ENCODE measurements at regions not wholly inside any gene's neighbourhood (a gene's known extent, or its start where the extent isn't known, plus 50 kb on each side); places are given as distances from the start of the nearest gene placed in this dataset.

GRCh38 chr3:30538791-30539190 is 67.6 kb upstream of the TGFBR2 start:
- TF ChIP-seq CTCF (IDR thresholded peaks at IDR 0.05) (no peak), ZFX (IDR thresholded peaks at IDR 0.05; ENCODE audit: borderline replicate concordance) (no peak)

Data from 22Rv1 (cell line).